ENCODE measurements at regions not wholly inside any gene's neighbourhood (a gene's known extent, or its start where the extent isn't known, plus 50 kb on each side); places are given as distances from the start of the nearest gene placed in this dataset.

DNA sequence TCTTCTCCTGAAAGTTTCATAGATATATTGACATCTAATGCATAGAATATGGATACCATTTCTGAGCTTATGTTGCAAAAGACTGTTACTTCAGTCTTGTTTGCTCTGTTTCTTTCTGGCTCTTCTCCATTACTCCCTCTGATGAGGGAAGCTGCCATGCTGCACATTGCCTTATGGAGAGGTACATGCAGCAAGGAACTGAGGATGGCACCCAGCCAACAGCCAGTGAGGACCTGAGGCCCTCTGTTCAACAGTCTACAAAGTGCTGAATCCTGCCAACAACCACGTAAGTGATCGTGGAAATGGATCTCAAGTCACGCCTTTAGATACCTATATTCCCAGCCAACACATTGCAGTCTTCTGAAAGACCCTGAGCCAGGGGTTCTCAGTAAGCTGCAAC is 66.6 kb upstream of the ADAMTS5 start:
- TF ChIP-seq, protein P1, sequence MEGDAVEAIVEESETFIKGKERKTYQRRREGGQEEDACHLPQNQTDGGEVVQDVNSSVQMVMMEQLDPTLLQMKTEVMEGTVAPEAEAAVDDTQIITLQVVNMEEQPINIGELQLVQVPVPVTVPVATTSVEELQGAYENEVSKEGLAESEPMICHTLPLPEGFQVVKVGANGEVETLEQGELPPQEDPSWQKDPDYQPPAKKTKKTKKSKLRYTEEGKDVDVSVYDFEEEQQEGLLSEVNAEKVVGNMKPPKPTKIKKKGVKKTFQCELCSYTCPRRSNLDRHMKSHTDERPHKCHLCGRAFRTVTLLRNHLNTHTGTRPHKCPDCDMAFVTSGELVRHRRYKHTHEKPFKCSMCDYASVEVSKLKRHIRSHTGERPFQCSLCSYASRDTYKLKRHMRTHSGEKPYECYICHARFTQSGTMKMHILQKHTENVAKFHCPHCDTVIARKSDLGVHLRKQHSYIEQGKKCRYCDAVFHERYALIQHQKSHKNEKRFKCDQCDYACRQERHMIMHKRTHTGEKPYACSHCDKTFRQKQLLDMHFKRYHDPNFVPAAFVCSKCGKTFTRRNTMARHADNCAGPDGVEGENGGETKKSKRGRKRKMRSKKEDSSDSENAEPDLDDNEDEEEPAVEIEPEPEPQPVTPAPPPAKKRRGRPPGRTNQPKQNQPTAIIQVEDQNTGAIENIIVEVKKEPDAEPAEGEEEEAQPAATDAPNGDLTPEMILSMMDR (conservative IDR thresholded peaks at IDR 0.05; ENCODE audit: low read depth, low read length) = no peak
- no peak for TF ChIP-seq EZH2 (IDR thresholded peaks at IDR 0.05; ENCODE audit: borderline replicate concordance, low read depth, low read length, poor library complexity, severe bottlenecking)

Data from A673 (cell line).